ENCODE measurements at regions not wholly inside any gene's neighbourhood (a gene's known extent, or its start where the extent isn't known, plus 50 kb on each side); places are given as distances from the start of the nearest gene placed in this dataset.

DNA sequence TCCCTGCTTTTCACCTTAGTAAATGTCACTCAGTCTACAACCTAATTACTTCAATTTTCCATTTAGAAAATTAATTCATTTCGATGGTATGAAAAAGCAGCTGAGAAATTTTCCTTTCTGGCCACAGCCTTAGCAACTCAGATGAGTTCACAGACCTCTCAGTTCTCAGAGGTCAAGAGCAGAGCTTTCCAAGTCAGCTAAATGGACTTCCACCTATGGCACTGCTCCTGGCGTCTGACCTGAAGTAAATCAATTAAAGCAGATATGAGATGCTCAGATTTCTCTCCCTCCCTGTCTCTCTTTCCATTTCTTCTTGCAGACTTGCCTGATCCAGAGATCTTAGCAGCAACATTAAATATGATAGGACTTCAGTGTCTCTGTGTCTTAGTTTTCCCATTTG, 412.6 kb downstream of the QKI start:
- H2AFZ ChIP-seq (ENCODE audit: low read depth, low read length, severe bottlenecking) = no peak overlapping the region
- no peak overlapping the region for H3K4me3 ChIP-seq (ENCODE audit: insufficient read depth, low read length, poor library complexity, severe bottlenecking)
- no peaks in the 10 kb centered on the region for H3K36me3 ChIP-seq (ENCODE audit: low read length)
- H3K9me2 ChIP-seq (replicated peaks; ENCODE audit: insufficient read depth, low read length) = no peaks in the 10 kb centered on the region
- H3K27ac ChIP-seq (ENCODE audit: low read depth, low read length) = no peak overlapping the region
- no peaks in the 10 kb centered on the region for H3K27me3 ChIP-seq (ENCODE audit: low read length)
- no peaks in the 10 kb centered on the region for H3F3A ChIP-seq (ENCODE audit: insufficient read depth)
- H3K79me2 ChIP-seq (ENCODE audit: insufficient read depth, low read length) = no peaks in the 10 kb centered on the region
- H3K4me2 ChIP-seq (ENCODE audit: low read depth, low read length, poor library complexity, severe bottlenecking) = no peak overlapping the region
- no peaks in the 10 kb centered on the region for H4K20me1 ChIP-seq (ENCODE audit: low read depth, low read length)
- no peak overlapping the region for H3K9ac ChIP-seq (ENCODE audit: low read length)
- TF ChIP-seq CTCF (IDR thresholded peaks at IDR 0.05; ENCODE audit: insufficient read depth, low read length, poor library complexity, severe bottlenecking) = no peak
- no peak for TF ChIP-seq EZH2phosphoT487 (conservative IDR thresholded peaks at IDR 0.05; ENCODE audit: low read length)
- H3K9me3 ChIP-seq (ENCODE audit: insufficient read depth, low read length) = no peaks in the 10 kb centered on the region

- Histone ChIP-seq H3K79me2 (ENCODE audit: insufficient read depth, low read length) (no peaks in the 10 kb centered on the region), H3K9me3 (ENCODE audit: insufficient read depth, low read length) (no peaks in the 10 kb centered on the region), H3K9ac (ENCODE audit: low read length) (no peak overlapping the region), H2AFZ (ENCODE audit: low read depth, low read length, severe bottlenecking) (no peak overlapping the region), H3K36me3 (ENCODE audit: low read length) (no peaks in the 10 kb centered on the region), H3F3A (ENCODE audit: insufficient read depth) (no peaks in the 10 kb centered on the region), H4K20me1 (ENCODE audit: low read depth, low read length) (no peaks in the 10 kb centered on the region), H3K4me2 (ENCODE audit: low read depth, low read length, poor library complexity, severe bottlenecking) (no peak overlapping the region), H3K4me3 (ENCODE audit: insufficient read depth, low read length, poor library complexity, severe bottlenecking) (no peak overlapping the region), H3K9me2 (replicated peaks; ENCODE audit: insufficient read depth, low read length) (no peaks in the 10 kb centered on the region), H3K27me3 (ENCODE audit: low read length) (no peaks in the 10 kb centered on the region), H3K27ac (ENCODE audit: low read depth, low read length) (no peak overlapping the region)
- no peak for TF ChIP-seq CTCF (IDR thresholded peaks at IDR 0.05; ENCODE audit: insufficient read depth, low read length, poor library complexity, severe bottlenecking)
- TF ChIP-seq EZH2phosphoT487 (conservative IDR thresholded peaks at IDR 0.05; ENCODE audit: low read length) = no peak
Measured at GRCh38 chr6:163826629-163827028, 412.1 kb downstream of the QKI start.

GRCh38 chr6:163825033-163825432, 410.5 kb downstream of the QKI start:
- H3K27me3 ChIP-seq (ENCODE audit: low read length) = no peaks in the 10 kb centered on the region
- H3K4me2 ChIP-seq (ENCODE audit: low read depth, low read length, poor library complexity, severe bottlenecking) = no peak overlapping the region
- no peaks in the 10 kb centered on the region for H3K9me3 ChIP-seq (ENCODE audit: insufficient read depth, low read length)
- H3F3A ChIP-seq (ENCODE audit: insufficient read depth) = no peaks in the 10 kb centered on the region
- H3K27ac ChIP-seq (ENCODE audit: low read depth, low read length) = no peak overlapping the region
- no peak overlapping the region for H2AFZ ChIP-seq (ENCODE audit: low read depth, low read length, severe bottlenecking)
- H4K20me1 ChIP-seq (ENCODE audit: low read depth, low read length) = no peaks in the 10 kb centered on the region
- no peak overlapping the region for H3K9ac ChIP-seq (ENCODE audit: low read length)
- no peak overlapping the region for H3K4me3 ChIP-seq (ENCODE audit: insufficient read depth, low read length, poor library complexity, severe bottlenecking)
- H3K9me2 ChIP-seq (replicated peaks; ENCODE audit: insufficient read depth, low read length) = no peaks in the 10 kb centered on the region
- no peaks in the 10 kb centered on the region for H3K79me2 ChIP-seq (ENCODE audit: insufficient read depth, low read length)
- H3K36me3 ChIP-seq (ENCODE audit: low read length) = no peaks in the 10 kb centered on the region
- no peak for TF ChIP-seq CTCF (IDR thresholded peaks at IDR 0.05; ENCODE audit: insufficient read depth, low read length, poor library complexity, severe bottlenecking)
- no peak for TF ChIP-seq EZH2phosphoT487 (conservative IDR thresholded peaks at IDR 0.05; ENCODE audit: low read length)

- H4K20me1 ChIP-seq (ENCODE audit: low read depth, low read length) = no peaks in the 10 kb centered on the region
- H3K4me3 ChIP-seq (ENCODE audit: insufficient read depth, low read length, poor library complexity, severe bottlenecking) = no peak overlapping the region
- no peaks in the 10 kb centered on the region for H3F3A ChIP-seq (ENCODE audit: insufficient read depth)
- no peak overlapping the region for H2AFZ ChIP-seq (ENCODE audit: low read depth, low read length, severe bottlenecking)
- no peaks in the 10 kb centered on the region for H3K79me2 ChIP-seq (ENCODE audit: insufficient read depth, low read length)
- no peak for TF ChIP-seq EZH2phosphoT487 (conservative IDR thresholded peaks at IDR 0.05; ENCODE audit: low read length)
- no peak for TF ChIP-seq CTCF (IDR thresholded peaks at IDR 0.05; ENCODE audit: insufficient read depth, low read length, poor library complexity, severe bottlenecking)
- no peaks in the 10 kb centered on the region for H3K27me3 ChIP-seq (ENCODE audit: low read length)
- no peaks in the 10 kb centered on the region for H3K36me3 ChIP-seq (ENCODE audit: low read length)
- no peak overlapping the region for H3K4me2 ChIP-seq (ENCODE audit: low read depth, low read length, poor library complexity, severe bottlenecking)
- H3K9me2 ChIP-seq (replicated peaks; ENCODE audit: insufficient read depth, low read length) = no peaks in the 10 kb centered on the region
- H3K9me3 ChIP-seq (ENCODE audit: insufficient read depth, low read length) = no peaks in the 10 kb centered on the region
- no peak overlapping the region for H3K27ac ChIP-seq (ENCODE audit: low read depth, low read length)
- H3K9ac ChIP-seq (ENCODE audit: low read length) = no peak overlapping the region
Measured at GRCh38 chr6:163823577-163823976, 409.1 kb downstream of the QKI start.
